K562 (cell line): ENCODE measurements at regions not wholly inside any gene's neighbourhood (a gene's known extent, or its start where the extent isn't known, plus 50 kb on each side); places are given as distances from the start of the nearest gene placed in this dataset.

Source experiments
- BCOR ChIP-seq: fragments of 450-650 bp; IDR thresholded peaks from 2 replicates; pipeline ENCODE4 v1.6.1; 2016
- C11orf30 ChIP-seq: fragments of 450-650 bp; IDR thresholded peaks from 2 replicates; pipeline ENCODE4 v1.6.1; 2016; ENCODE audit warnings: low read depth, mild to moderate bottlenecking
- CHD4 ChIP-seq: fragments of 200-600 bp; sonication (generic); IDR thresholded peaks from 3 replicates; pipeline ENCODE4 v1.6.1; 2012; ENCODE audit warnings: low read depth, mild to moderate bottlenecking, mixed read lengths, low read length, inconsistent platforms; ENCODE audit not compliant: insufficient read depth, insufficient replicate concordance, poor library complexity, severe bottlenecking
- NCOA4 ChIP-seq: fragments of 450-650 bp; IDR thresholded peaks from 2 replicates; pipeline ENCODE4 v1.6.1; 2018; ENCODE audit warnings: mild to moderate bottlenecking; ENCODE audit not compliant: partially characterized antibody
- POLR2G ChIP-seq: fragments of 200-400 bp; formaldehyde crosslinking; IDR thresholded peaks from 2 replicates; pipeline ENCODE4 v1.6.1; 2017; ENCODE audit warnings: low read depth, mild to moderate bottlenecking, antibody characterized with exemption, low read length, moderate library complexity
- RUNX1 ChIP-seq: sonication (generic); IDR thresholded peaks from 2 replicates; pipeline ENCODE4 v1.6.1; 2016; ENCODE audit warnings: antibody characterized with exemption, low read depth
- SP2 ChIP-seq: IDR thresholded peaks from 2 replicates; pipeline ENCODE4 v1.6.1; 2011; ENCODE audit warnings: mild to moderate bottlenecking, low read depth, low read length, moderate library complexity; ENCODE audit not compliant: poor library complexity, severe bottlenecking; ENCODE audit errors: extremely low read depth
- ZNF174 ChIP-seq: fragments of 250-450 bp; sonication (Bioruptor Pico); IDR thresholded peaks from 2 replicates; pipeline ENCODE4 v1.4.0; 2020; ENCODE audit warnings: mild to moderate bottlenecking
- ZNF609 ChIP-seq: sonication (generic); formaldehyde crosslinking; IDR thresholded peaks from 2 replicates; pipeline ENCODE4 v1.8.1; 2023; ENCODE audit warnings: missing genetic modification reagents, mild to moderate bottlenecking, borderline replicate concordance
- ZNF655 ChIP-seq: fragments of 250-450 bp; sonication (Bioruptor Pico); IDR thresholded peaks from 2 replicates; pipeline ENCODE4 v1.5.0; 2021

GRCh38 chr5:74542482-74542881, 98.0 kb downstream of the ENC1 start (continued):
- TF ChIP-seq ZNF609 (CRISPR knock-in tag) (no peak), ZNF174 (no peak), SP2 (no peak), NCOA4 (no peak), BCOR (no peak), C11orf30 (no peak), POLR2G (no peak), RUNX1 (no peak), ZNF655 (CRISPR knock-in tag) (no peak), CHD4 (no peak)
- TF ChIP-seq, all 486 proteins: peak for 0
